Neural cell (in vitro differentiated cells): ENCODE measurements at regions not wholly inside any gene's neighbourhood (a gene's known extent, or its start where the extent isn't known, plus 50 kb on each side); places are given as distances from the start of the nearest gene placed in this dataset.

Experiments
- CTCF ChIP-seq: fragments of 450-650 bp; IDR thresholded peaks from 2 replicates; pipeline ENCODE4 v1.5.1; 2014; ENCODE audit warnings: antibody characterized with exemption, mild to moderate bottlenecking, moderate library complexity; ENCODE audit not compliant: poor library complexity, severe bottlenecking
- EP300 ChIP-seq: fragments of 450-650 bp; conservative IDR thresholded peaks from 2 replicates; pipeline ENCODE4 v1.6.1; 2014; ENCODE audit warnings: antibody characterized with exemption, mild to moderate bottlenecking, moderate library complexity; ENCODE audit not compliant: poor library complexity, severe bottlenecking
- EZH2 ChIP-seq: fragments of 200-600, 300-800 bp; shearing (Covaris generic), sonication (generic); IDR thresholded peaks from 2 replicates; pipeline ENCODE4 v1.6.1; 2014; ENCODE audit warnings: antibody characterized with exemption, low read length, borderline replicate concordance, mild to moderate bottlenecking; ENCODE audit not compliant: insufficient read depth, poor library complexity, severe bottlenecking
- POLR2AphosphoS5 ChIP-seq: IDR thresholded peaks from 2 replicates; pipeline ENCODE4 v1.6.1; 2012
- RAD21 ChIP-seq: fragments of 450-650 bp; conservative IDR thresholded peaks from 2 replicates; pipeline ENCODE4 v1.6.1; 2014; ENCODE audit warnings: antibody characterized with exemption, mild to moderate bottlenecking, moderate library complexity
- REST ChIP-seq: IDR thresholded peaks from 2 replicates; pipeline ENCODE4 v1.6.1; 2012; ENCODE audit warnings: borderline replicate concordance
- SMC3 ChIP-seq: fragments of 450-650 bp; conservative IDR thresholded peaks from 2 replicates; pipeline ENCODE4 v1.6.1; 2014; ENCODE audit warnings: antibody characterized with exemption, mild to moderate bottlenecking, moderate library complexity; ENCODE audit not compliant: poor library complexity
- TAF1 ChIP-seq: IDR thresholded peaks from 2 replicates; pipeline ENCODE4 v1.6.1; 2012; ENCODE audit warnings: low read depth

GRCh38 chr2:122020377-122020776 is 264.9 kb downstream of the TSN start:
- TF ChIP-seq CTCF (no peak), EZH2 (no peak), POLR2AphosphoS5 (no peak), RAD21 (no peak), EP300 (peak; percentile 43), REST (peak; percentile 61), TAF1 (no peak), SMC3 (no peak)
